Effector memory CD8-positive, alpha-beta T cell (primary cell): ENCODE measurements at regions not wholly inside any gene's neighbourhood (a gene's known extent, or its start where the extent isn't known, plus 50 kb on each side); places are given as distances from the start of the nearest gene placed in this dataset.

Experiments
- ATAC-seq: fragments of 150-1000 bp; cut with Tn5 transposase; replicated peaks from 2 replicates; pipeline ENCODE4 v1.10.0; 2021; ENCODE audit warnings: mild to moderate bottlenecking, moderate library complexity
- DNase-seq, 3 experiments: peaks; one replicate each; pipeline ENCODE4 v3.0.0; 2021
- H3K27ac Mint-ChIP-seq, 2 donors: one replicate each; pipeline ENCODE4 v1.8.0; 2022; ENCODE audit warnings: mild to moderate bottlenecking in 2 of 2, mixed read lengths in 2 of 2, moderate library complexity in 2 of 2
- H3K27me3 Mint-ChIP-seq, 2 donors: one replicate each; pipeline ENCODE4 v1.8.0; 2022; ENCODE audit warnings: mixed read lengths in 2 of 2
- H3K36me3 Mint-ChIP-seq: one replicate; pipeline ENCODE4 v1.8.0; 2022; ENCODE audit warnings: mild to moderate bottlenecking, moderate library complexity, mixed read lengths; ENCODE audit not compliant: insufficient read depth
- H3K4me1 Mint-ChIP-seq, 2 donors: one replicate each; pipeline ENCODE4 v1.8.0; 2022; ENCODE audit warnings: low read depth in 2 of 2, mixed read lengths in 2 of 2
- H3K4me3 Mint-ChIP-seq, 2 donors: one replicate each; pipeline ENCODE4 v1.8.0; 2022; ENCODE audit warnings: mild to moderate bottlenecking in 2 of 2, mixed read lengths in 2 of 2, moderate library complexity in 2 of 2
- H3K9me3 Mint-ChIP-seq, 2 donors: one replicate each; pipeline ENCODE4 v1.8.0; 2022; ENCODE audit warnings: mixed read lengths in 2 of 2

- peaks cover 8 to 23% of the 10 kb centered on the region in 2 donors for H3K27me3 Mint-ChIP-seq
- peaks cover 3 to 6% of the 10 kb centered on the region in 2 donors for H3K9me3 Mint-ChIP-seq
- no peaks in the 10 kb centered on the region for H3K36me3 Mint-ChIP-seq
- DNase-seq: no peak
- no peaks in the 10 kb centered on the region for H3K4me1 Mint-ChIP-seq
- no peak overlapping the region for H3K4me3 Mint-ChIP-seq
- H3K27ac Mint-ChIP-seq: no peak overlapping the region
- ATAC-seq: no peak
Observed at GRCh38 chr10:125389648-125390047, 229.3 kb upstream of the CTBP2 start.

- no peak overlapping the region for H3K4me3 Mint-ChIP-seq
- ATAC-seq (no peak), DNase-seq (no peak)
- peaks cover 4 to 18% of the 10 kb centered on the region in 2 donors for H3K9me3 Mint-ChIP-seq
- no peaks in the 10 kb centered on the region for H3K36me3 Mint-ChIP-seq
- H3K4me1 Mint-ChIP-seq: no peaks in the 10 kb centered on the region
- no peak overlapping the region for H3K27ac Mint-ChIP-seq
- H3K27me3 Mint-ChIP-seq: peaks cover 23 to 25% of the 10 kb centered on the region in 2 donors
Observed at GRCh38 chr10:125379592-125379991, 219.2 kb upstream of the CTBP2 start.

- H3K36me3 Mint-ChIP-seq: no peaks in the 10 kb centered on the region
- H3K4me1 Mint-ChIP-seq: no peaks in the 10 kb centered on the region
- ATAC-seq (no peak), DNase-seq (no peak)
- H3K27ac Mint-ChIP-seq: no peak overlapping the region
- H3K9me3 Mint-ChIP-seq: peaks cover 4 to 7% of the 10 kb centered on the region in 2 donors
- H3K4me3 Mint-ChIP-seq: no peak overlapping the region
- H3K27me3 Mint-ChIP-seq: peaks cover 9 to 10% of the 10 kb centered on the region in 2 donors
Observed at GRCh38 chr10:125377368-125377767, 217.0 kb upstream of the CTBP2 start.

- no peak overlapping the region for H3K27ac Mint-ChIP-seq
- peaks cover 9 to 25% of the 10 kb centered on the region in 2 donors for H3K27me3 Mint-ChIP-seq
- no peak overlapping the region for H3K4me3 Mint-ChIP-seq
- no peak for DNase-seq
- no peak for ATAC-seq
- no peaks in the 10 kb centered on the region for H3K4me1 Mint-ChIP-seq
- H3K36me3 Mint-ChIP-seq: no peaks in the 10 kb centered on the region
- H3K9me3 Mint-ChIP-seq: peaks cover 0 to 6% of the 10 kb centered on the region in 2 donors
Observed at GRCh38 chr10:125375210-125375609, 214.8 kb upstream of the CTBP2 start.

GRCh38 chr10:125373546-125373945, 213.2 kb upstream of the CTBP2 start:
- peaks cover 12 to 29% of the 10 kb centered on the region in 2 donors for H3K27me3 Mint-ChIP-seq
- DNase-seq (no peak), ATAC-seq (no peak)
- H3K4me3 Mint-ChIP-seq: no peak overlapping the region
- no peaks in the 10 kb centered on the region for H3K36me3 Mint-ChIP-seq
- H3K27ac Mint-ChIP-seq: no peak overlapping the region
- peaks cover 0 to 6% of the 10 kb centered on the region in 2 donors for H3K9me3 Mint-ChIP-seq
- no peaks in the 10 kb centered on the region for H3K4me1 Mint-ChIP-seq

- Mint-ChIP-seq H3K27me3 (peaks cover 12 to 29% of the 10 kb centered on the region in 2 donors), H3K27ac (no peak overlapping the region), H3K36me3 (no peaks in the 10 kb centered on the region), H3K9me3 (peaks cover 0 to 6% of the 10 kb centered on the region in 2 donors), H3K4me3 (no peak overlapping the region), H3K4me1 (no peaks in the 10 kb centered on the region)
- ATAC-seq (no peak), DNase-seq (no peak)
Observed at GRCh38 chr10:125370578-125370977, 210.2 kb upstream of the CTBP2 start.

- DNase-seq: no peak
- Mint-ChIP-seq H3K27me3 (peaks cover 12 to 25% of the 10 kb centered on the region in 2 donors), H3K4me1 (no peaks in the 10 kb centered on the region), H3K9me3 (peaks cover 0 to 6% of the 10 kb centered on the region in 2 donors), H3K4me3 (no peak overlapping the region), H3K27ac (no peak overlapping the region), H3K36me3 (no peaks in the 10 kb centered on the region)
- ATAC-seq: no peak
Observed at GRCh38 chr10:125369382-125370326, 209.3 kb upstream of the CTBP2 start.

GRCh38 chr10:125368146-125368545, 207.8 kb upstream of the CTBP2 start:
- Mint-ChIP-seq H3K36me3 (no peaks in the 10 kb centered on the region), H3K27ac (no peak overlapping the region), H3K4me3 (no peak overlapping the region), H3K4me1 (no peaks in the 10 kb centered on the region), H3K9me3 (peaks cover 0 to 6% of the 10 kb centered on the region in 2 donors), H3K27me3 (peaks cover 12 to 18% of the 10 kb centered on the region in 2 donors)
- ATAC-seq: no peak
- DNase-seq: no peak

GRCh38 chr10:125363791-125364190, 203.4 kb upstream of the CTBP2 start:
- Mint-ChIP-seq H3K36me3 (no peaks in the 10 kb centered on the region), H3K27me3 (peaks cover 11 to 16% of the 10 kb centered on the region in 2 donors), H3K4me3 (no peak overlapping the region), H3K27ac (no peak overlapping the region), H3K4me1 (no peaks in the 10 kb centered on the region), H3K9me3 (peaks cover 0 to 4% of the 10 kb centered on the region in 2 donors)
- DNase-seq: no peak
- ATAC-seq: no peak

GRCh38 chr10:125362950-125363349, 202.6 kb upstream of the CTBP2 start:
- Mint-ChIP-seq H3K4me3 (no peak overlapping the region), H3K36me3 (no peaks in the 10 kb centered on the region), H3K27ac (no peak overlapping the region), H3K27me3 (peaks cover 11 to 16% of the 10 kb centered on the region in 2 donors), H3K4me1 (no peaks in the 10 kb centered on the region), H3K9me3 (peaks cover 0 to 4% of the 10 kb centered on the region in 2 donors)
- ATAC-seq: no peak
- DNase-seq: no peak

GRCh38 chr10:125359401-125359800, 199.0 kb upstream of the CTBP2 start:
- ATAC-seq: no peak
- Mint-ChIP-seq H3K27ac (no peak overlapping the region), H3K36me3 (no peaks in the 10 kb centered on the region), H3K4me1 (no peaks in the 10 kb centered on the region), H3K4me3 (no peak overlapping the region), H3K27me3 (peaks cover 16 to 34% of the 10 kb centered on the region in 2 donors), H3K9me3 (peaks cover 0 to 4% of the 10 kb centered on the region in 2 donors)
- DNase-seq: no peak

- H3K9me3 Mint-ChIP-seq: peaks cover 0 to 2% of the 10 kb centered on the region in 2 donors
- H3K4me3 Mint-ChIP-seq: no peak overlapping the region
- DNase-seq (no peak), ATAC-seq (no peak)
- no peak overlapping the region for H3K27ac Mint-ChIP-seq
- no peaks in the 10 kb centered on the region for H3K4me1 Mint-ChIP-seq
- no peaks in the 10 kb centered on the region for H3K36me3 Mint-ChIP-seq
- H3K27me3 Mint-ChIP-seq: peaks cover 11 to 29% of the 10 kb centered on the region in 2 donors
Observed at GRCh38 chr10:125355657-125356056, 195.3 kb upstream of the CTBP2 start.

GRCh38 chr10:125350519-125350918, 190.2 kb upstream of the CTBP2 start:
- DNase-seq: no peak
- Mint-ChIP-seq H3K9me3 (peaks cover 0 to 4% of the 10 kb centered on the region in 2 donors), H3K4me1 (no peaks in the 10 kb centered on the region), H3K4me3 (no peak overlapping the region), H3K27ac (no peak overlapping the region), H3K36me3 (no peaks in the 10 kb centered on the region), H3K27me3 (peaks cover 10 to 13% of the 10 kb centered on the region in 2 donors)
- ATAC-seq: no peak

GRCh38 chr10:125348536-125348935, 188.2 kb upstream of the CTBP2 start:
- H3K4me3 Mint-ChIP-seq: no peak overlapping the region
- H3K4me1 Mint-ChIP-seq: no peaks in the 10 kb centered on the region
- H3K36me3 Mint-ChIP-seq: no peaks in the 10 kb centered on the region
- H3K27ac Mint-ChIP-seq: no peak overlapping the region
- DNase-seq: no peak
- H3K27me3 Mint-ChIP-seq: peaks cover 5 to 9% of the 10 kb centered on the region in 2 donors
- H3K9me3 Mint-ChIP-seq: peaks cover 0 to 4% of the 10 kb centered on the region in 2 donors
- ATAC-seq: no peak
